ENCODE measurements at regions not wholly inside any gene's neighbourhood (a gene's known extent, or its start where the extent isn't known, plus 50 kb on each side); places are given as distances from the start of the nearest gene placed in this dataset.

GRCh38 chr5:106202035-106202434 is 1468.7 kb downstream of the EFNA5 start:
- Histone ChIP-seq H3K27me3 (replicated peaks; ENCODE audit: insufficient read depth) (no peaks in the 10 kb centered on the region), H3K36me3 (no peaks in the 10 kb centered on the region)
- 75% methylated on average over 2 of the region's 2 CpGs for WGBS

GRCh38 chr5:106200971-106201370 is 1469.8 kb downstream of the EFNA5 start:
- DNase-seq (ENCODE audit: low spot score): no peak
- no peaks in the 10 kb centered on the region for H3K9me3 ChIP-seq
- H3K27me3 ChIP-seq (replicated peaks; ENCODE audit: insufficient read depth): no peaks in the 10 kb centered on the region
- H3K4me3 ChIP-seq: no peak overlapping the region
- no peak for TF ChIP-seq CTCF (IDR thresholded peaks at IDR 0.05)
- TF ChIP-seq POLR2A (IDR thresholded peaks at IDR 0.05): no peak
- no peak for TF ChIP-seq POLR2AphosphoS5 (IDR thresholded peaks at IDR 0.05)
- intact Hi-C loops (cut with DNase I): no loop called here
- H3K27ac ChIP-seq: no peak overlapping the region
- H3K36me3 ChIP-seq: no peaks in the 10 kb centered on the region
- WGBS: 74% methylated on average over 4 of the region's 4 CpGs
- H3K4me1 ChIP-seq (replicated peaks): no peaks in the 10 kb centered on the region

More at GRCh38 chr5:106202035-106202434, 1468.7 kb downstream of the EFNA5 start:
- H3K9me3 ChIP-seq: no peaks in the 10 kb centered on the region
- no peak for DNase-seq (ENCODE audit: low spot score)
- TF ChIP-seq POLR2AphosphoS5 (IDR thresholded peaks at IDR 0.05) (no peak), CTCF (IDR thresholded peaks at IDR 0.05) (no peak), POLR2A (IDR thresholded peaks at IDR 0.05) (no peak)
- intact Hi-C loops (cut with DNase I): no loop called here
- no peaks in the 10 kb centered on the region for H3K4me1 ChIP-seq (replicated peaks)
- no peak overlapping the region for H3K27ac ChIP-seq
- H3K4me3 ChIP-seq: no peak overlapping the region

- WGBS: 86% methylated on average over 5 of the region's 5 CpGs
- DNase-seq (ENCODE audit: low spot score): no peak
- intact Hi-C loops (cut with DNase I): no loop called here
Measured at GRCh38 chr5:106195679-106196474, 1474.9 kb downstream of the EFNA5 start.

GRCh38 chr5:106189121-106189809 is 1481.5 kb downstream of the EFNA5 start:
- Histone ChIP-seq H3K27me3 (replicated peaks; ENCODE audit: insufficient read depth) (no peaks in the 10 kb centered on the region), H3K36me3 (no peaks in the 10 kb centered on the region), H3K27ac (no peak overlapping the region), H3K9me3 (no peaks in the 10 kb centered on the region), H3K4me3 (no peak overlapping the region), H3K4me1 (replicated peaks) (no peaks in the 10 kb centered on the region)
- no peak for DNase-seq (ENCODE audit: low spot score)
- TF ChIP-seq POLR2AphosphoS5 (IDR thresholded peaks at IDR 0.05) (no peak), CTCF (IDR thresholded peaks at IDR 0.05) (no peak), POLR2A (IDR thresholded peaks at IDR 0.05) (no peak)
- WGBS: 52% methylated on average over 3 of the region's 3 CpGs
- intact Hi-C loops (cut with DNase I): no loop called here

More at GRCh38 chr5:106195679-106196474, 1474.9 kb downstream of the EFNA5 start:
- Histone ChIP-seq H3K36me3 (no peaks in the 10 kb centered on the region), H3K4me1 (replicated peaks) (no peaks in the 10 kb centered on the region), H3K9me3 (no peaks in the 10 kb centered on the region), H3K4me3 (no peak overlapping the region), H3K27ac (no peak overlapping the region), H3K27me3 (replicated peaks; ENCODE audit: insufficient read depth) (no peaks in the 10 kb centered on the region)
- TF ChIP-seq POLR2AphosphoS5 (IDR thresholded peaks at IDR 0.05): no peak
- no peak for TF ChIP-seq CTCF (IDR thresholded peaks at IDR 0.05)
- no peak for TF ChIP-seq POLR2A (IDR thresholded peaks at IDR 0.05)
